H1 (cell line): ENCODE measurements at regions not wholly inside any gene's neighbourhood (a gene's known extent, or its start where the extent isn't known, plus 50 kb on each side); places are given as distances from the start of the nearest gene placed in this dataset.

Source experiments
- CTCF ChIA-PET: fragments of 300-600 bp; sonication (Branson Sonifier 250); formaldehyde crosslinking; loops from one replicate; lab custom pipeline; 2021; ENCODE audit not compliant: partially characterized antibody; lab: Charles Lee
- POLR2A ChIA-PET: fragments of 300-600 bp; sonication (Branson Sonifier 250); formaldehyde crosslinking; loops from one replicate; lab custom pipeline; 2021; ENCODE audit warnings: inconsistent platforms; ENCODE audit not compliant: partially characterized antibody; lab: Charles Lee
- DNase-seq, 2 experiments: peaks; one replicate each; pipeline versions ENCODE4 v3.0.0 to v3.0.0-alpha.2; 2010 to 2022; ENCODE audit warnings: low spot score in 2 of 2, low read depth in 1 of 2, mixed read lengths in 1 of 2
- FAIRE-seq: peaks from 2 replicates; lab custom pipeline; 2011; peaks lifted over from hg19 to GRCh38; lab: Jason Lieb, UNC
- H2AFZ ChIP-seq: 2 replicates; pipeline ENCODE4 v1.8.1; 2012; ENCODE audit warnings: low read length, inconsistent platforms
- H2AK5ac ChIP-seq: 2 replicates; pipeline ENCODE4 v1.6.1; 2013; ENCODE audit warnings: low read depth, low read length
- H2BK120ac ChIP-seq: replicated peaks from 2 replicates; pipeline ENCODE3; 2013; ENCODE audit warnings: low read depth, low read length, inconsistent platforms
- H2BK12ac ChIP-seq: 2 replicates; pipeline ENCODE4 v1.6.1; 2013; ENCODE audit warnings: low read depth, low read length
- H2BK15ac ChIP-seq: 2 replicates; pipeline ENCODE4 v1.6.1; 2013; ENCODE audit warnings: low read length
- H2BK20ac ChIP-seq: 2 replicates; pipeline ENCODE4 v1.6.1; 2013; ENCODE audit warnings: low read length
- H2BK5ac ChIP-seq: 2 replicates; pipeline ENCODE4 v1.6.1; 2013; ENCODE audit warnings: low read depth, low read length
- H3K14ac ChIP-seq: 2 replicates; pipeline ENCODE4 v1.6.1; 2013; ENCODE audit warnings: inconsistent platforms; ENCODE audit not compliant: insufficient read length
- H3K18ac ChIP-seq: 2 replicates; pipeline ENCODE4 v1.6.1; 2013; ENCODE audit warnings: low read length; ENCODE audit errors: extremely low read depth
- H3K23ac ChIP-seq: 2 replicates; pipeline ENCODE4 v1.6.1; 2013; ENCODE audit warnings: inconsistent platforms; ENCODE audit not compliant: insufficient read length
- H3K23me2 ChIP-seq: 2 replicates; pipeline ENCODE4 v1.6.1; 2013; ENCODE audit warnings: low read depth, low read length
- H3K27ac ChIP-seq: 2 replicates; pipeline ENCODE4 v1.6.1; 2011; ENCODE audit warnings: low read depth, low read length, inconsistent platforms
- H3K27me3 ChIP-seq, 4 experiments: replicated peaks in 1 of 4; 1 replicate in 1 of 4; 2 replicates in 3 of 4; pipeline versions ENCODE4 v1.6.1 to v1.8.1; 2011 to 2013; ENCODE audit warnings: low read length in 3 of 4, mild to moderate bottlenecking in 3 of 4, inconsistent platforms in 2 of 4, mixed read lengths in 2 of 4, moderate library complexity in 1 of 4; ENCODE audit not compliant: control insufficient read depth in 3 of 4, insufficient read depth in 3 of 4; ENCODE audit errors: extremely low read depth in 1 of 4
- H3K36me3 ChIP-seq, 4 experiments: 2 replicates each; pipeline versions ENCODE4 v1.6.1 to v1.8.1; 2011 to 2013; ENCODE audit warnings: mild to moderate bottlenecking in 4 of 4, low read length in 3 of 4, moderate library complexity in 2 of 4, control low read depth in 1 of 4, inconsistent platforms in 1 of 4; ENCODE audit not compliant: insufficient read depth in 4 of 4, control insufficient read depth in 2 of 4
- H3K4ac ChIP-seq: replicated peaks from 2 replicates; pipeline ENCODE3; 2013; ENCODE audit warnings: low read length, low read depth, mixed read lengths, inconsistent platforms; ENCODE audit not compliant: insufficient read length
- H3K4me1 ChIP-seq, 4 experiments: replicated peaks in 1 of 4; 1 replicate in 1 of 4; 2 replicates in 3 of 4; pipeline versions ENCODE4 v1.6.1 to v1.8.1; 2011 to 2013; ENCODE audit warnings: low read length in 3 of 4, inconsistent platforms in 2 of 4, mixed read lengths in 1 of 4; ENCODE audit not compliant: insufficient read depth in 4 of 4, control insufficient read depth in 3 of 4
- H3K4me2 ChIP-seq, 2 experiments: 2 replicates each; pipeline versions ENCODE4 v1.6.1 to v1.8.1; 2011 to 2013; ENCODE audit warnings: low read depth in 2 of 2, low read length in 2 of 2, control low read depth in 1 of 2, inconsistent platforms in 1 of 2, mild to moderate bottlenecking in 1 of 2; ENCODE audit not compliant: insufficient read depth in 1 of 2
- H3K4me3 ChIP-seq, 4 experiments: fragments of 200-600, 300-600 bp in 1 of 4; sonication (generic), shearing (Covaris generic), sonication (Bioruptor Twin) in 1 of 4; 2 replicates each; pipeline versions ENCODE4 v1.5.1 to v1.8.1; 2011 to 2016; ENCODE audit warnings: low read length in 4 of 4, low read depth in 3 of 4, control low read depth in 2 of 4, inconsistent platforms in 2 of 4, mild to moderate bottlenecking in 2 of 4, mixed read lengths in 1 of 4, moderate library complexity in 1 of 4; ENCODE audit not compliant: insufficient read depth in 2 of 4; ENCODE audit errors: extremely low read depth in 1 of 4
- H3K56ac ChIP-seq: replicated peaks from 2 replicates; pipeline ENCODE3; 2013; ENCODE audit warnings: low read depth, mild to moderate bottlenecking, mixed read lengths, low read length, inconsistent platforms; ENCODE audit not compliant: insufficient read length
- H3K79me1 ChIP-seq: 2 replicates; pipeline ENCODE4 v1.6.1; 2013; ENCODE audit warnings: low read depth, low read length, control low read depth
- H3K79me2 ChIP-seq, 2 experiments: 2 replicates each; pipeline versions ENCODE4 v1.6.1 to v1.8.1; 2012 to 2013; ENCODE audit warnings: low read length in 2 of 2, mild to moderate bottlenecking in 2 of 2, inconsistent platforms in 1 of 2; ENCODE audit not compliant: insufficient read depth in 2 of 2, control insufficient read depth in 1 of 2
- H3K9ac ChIP-seq, 4 experiments: replicated peaks in 1 of 4; 1 replicate in 1 of 4; 2 replicates in 3 of 4; pipeline versions ENCODE4 v1.6.1 to v1.8.1; 2011 to 2013; ENCODE audit warnings: low read depth in 3 of 4, low read length in 3 of 4, control low read depth in 2 of 4, mild to moderate bottlenecking in 2 of 4, moderate library complexity in 2 of 4, inconsistent platforms in 1 of 4; ENCODE audit errors: extremely low read depth in 1 of 4
- H3K9me3 ChIP-seq, 2 experiments: 2 replicates each; pipeline versions ENCODE4 v1.6.1 to v1.8.1; 2012 to 2013; ENCODE audit warnings: mild to moderate bottlenecking in 2 of 2, moderate library complexity in 2 of 2, control low read depth in 1 of 2, inconsistent platforms in 1 of 2, low read depth in 1 of 2, low read length in 1 of 2, mixed read lengths in 1 of 2; ENCODE audit not compliant: insufficient read depth in 2 of 2
- H4K20me1 ChIP-seq, 2 experiments: replicated peaks in 1 of 2; 2 replicates each; pipeline versions ENCODE3 to v1.8.1; 2011 to 2013; ENCODE audit warnings: inconsistent platforms in 2 of 2, low read length in 2 of 2, mild to moderate bottlenecking in 1 of 2; ENCODE audit not compliant: insufficient read depth in 2 of 2, control insufficient read depth in 1 of 2
- H4K5ac ChIP-seq: 2 replicates; pipeline ENCODE4 v1.6.1; 2013; ENCODE audit warnings: low read length, low read depth, mixed read lengths, inconsistent platforms; ENCODE audit not compliant: insufficient read length
- H4K8ac ChIP-seq: 2 replicates; pipeline ENCODE4 v1.8.0; 2013; ENCODE audit warnings: mild to moderate bottlenecking, moderate library complexity, low read length, inconsistent platforms; ENCODE audit not compliant: insufficient read depth; ENCODE audit errors: extremely low read depth
- H4K91ac ChIP-seq: replicated peaks from 2 replicates; pipeline ENCODE3; 2013; ENCODE audit warnings: low read length, mixed read lengths, inconsistent platforms; ENCODE audit not compliant: insufficient read length
- BCL11A ChIP-seq, 2 experiments: IDR thresholded peaks; one replicate each; pipeline ENCODE4 v1.6.1; 2011; ENCODE audit warnings: low read depth in 2 of 2, low read length in 2 of 2, mild to moderate bottlenecking in 2 of 2
- CBX8 ChIP-seq: fragments of 300-800, 300-1000 bp; sonication (generic); IDR thresholded peaks from 2 replicates; pipeline ENCODE4 v1.7.1; 2016; ENCODE audit warnings: low read depth, low read length, borderline replicate concordance
- EP300 ChIP-seq, 2 experiments: IDR thresholded peaks; 1 replicate in 1 of 2; 2 replicates in 1 of 2; pipeline ENCODE4 v1.6.1; 2011 to 2012; ENCODE audit warnings: low read depth in 2 of 2, low read length in 2 of 2, mild to moderate bottlenecking in 2 of 2, borderline replicate concordance in 1 of 2, inconsistent platforms in 1 of 2, moderate library complexity in 1 of 2
- JUND ChIP-seq: IDR thresholded peaks from 2 replicates; pipeline ENCODE4 v1.6.1; 2011; ENCODE audit warnings: mild to moderate bottlenecking, improper control_type of control experiment, low read length
- RAD21 ChIP-seq, 2 experiments: IDR thresholded peaks in 1 of 2; conservative IDR thresholded peaks in 1 of 2; 2 replicates each; pipeline ENCODE4 v1.6.1; 2011; ENCODE audit warnings: low read depth in 2 of 2, low read length in 2 of 2, improper control_type of control experiment in 1 of 2, inconsistent platforms in 1 of 2, mild to moderate bottlenecking in 1 of 2, moderate library complexity in 1 of 2
- RFX5 ChIP-seq: IDR thresholded peaks from 2 replicates; pipeline ENCODE4 v1.6.1; 2011; ENCODE audit warnings: low read depth, low read length, improper control_type of control experiment, borderline replicate concordance
- SP2 ChIP-seq: IDR thresholded peaks from 2 replicates; pipeline ENCODE4 v1.6.1; 2012; ENCODE audit warnings: mild to moderate bottlenecking, low read length, inconsistent platforms
- SP4 ChIP-seq: IDR thresholded peaks from 2 replicates; pipeline ENCODE4 v1.6.1; 2012; ENCODE audit warnings: low read length, inconsistent platforms
- TAF1 ChIP-seq: IDR thresholded peaks from 2 replicates; pipeline ENCODE4 v1.6.1; 2011; ENCODE audit warnings: mild to moderate bottlenecking, low read depth, low read length
- TAF7 ChIP-seq: optimal IDR thresholded peaks from 2 replicates; pipeline ENCODE3; 2011; ENCODE audit warnings: low read depth, mild to moderate bottlenecking, inconsistent platforms, low read length, moderate library complexity, borderline replicate concordance
- TBP ChIP-seq: IDR thresholded peaks from 2 replicates; pipeline ENCODE4 v1.6.1; 2011; ENCODE audit warnings: low read depth, low read length, improper control_type of control experiment
- WGBS, 2 experiments: shearing (Covaris generic) in 1 of 2; methylation state at CpG; one replicate each; pipeline versions ENCODE4 v1.1.6 to v1.1.7; 2013 to 2015; ENCODE audit warnings: low lambda C conversion rate in 2 of 2, mixed read lengths in 2 of 2, inconsistent platforms in 1 of 2, low coverage in 1 of 2, missing lambda C conversion rate in 1 of 2; ENCODE audit not compliant: insufficient replicate concordance in 2 of 2, insufficient coverage in 1 of 2, insufficient read length in 1 of 2; ENCODE audit errors: extremely low coverage in 1 of 2, missing lambda C conversion rate in 1 of 2; 5-methylcytosine and 5-hydroxymethylcytosine counted together
- TF ChIP-seq, protein P1 (sequence below): IDR thresholded peaks from 2 replicates; pipeline ENCODE4 v1.6.1; 2011; ENCODE audit warnings: low read depth, mild to moderate bottlenecking, low read length; ENCODE audit not compliant: insufficient read depth

GRCh38 chr1:72481420-72481970 lies 199.2 kb upstream of the NEGR1 start:
- Histone ChIP-seq H4K20me1 (no peaks in the 10 kb centered on the region), H3K4ac (no peak overlapping the region), H2BK20ac (no peak overlapping the region), H3K4me1 (no peaks in the 10 kb centered on the region), H2BK120ac (no peak overlapping the region), H4K5ac (no peak overlapping the region), H3K18ac (no peak overlapping the region), H3K23me2 (no peaks in the 10 kb centered on the region), H3K79me1 (no peaks in the 10 kb centered on the region), H3K23ac (no peak overlapping the region), H3K4me3 (no peak overlapping the region), H2AFZ (no peak overlapping the region), H2BK5ac (no peak overlapping the region), H3K9me3 (peaks cover 6 to 9% of the 10 kb centered on the region in 2 experiments; a peak in 1 of 4 replicates), H3K36me3 (no peaks in the 10 kb centered on the region), H3K14ac (no peak overlapping the region), H3K27ac (no peak overlapping the region), H2BK12ac (no peak overlapping the region), H3K27me3 (no peaks in the 10 kb centered on the region), H3K56ac (no peak overlapping the region), H3K9ac (no peak overlapping the region), H3K79me2 (no peaks in the 10 kb centered on the region), H2BK15ac (no peak overlapping the region), H2AK5ac (no peak overlapping the region), H3K4me2 (no peak overlapping the region), H4K91ac (no peak overlapping the region), H4K8ac (no peak overlapping the region)
- 92% methylated on average over 5 of the region's 5 CpGs; no CpG with 5 or more reads in 1 of the 2 experiments for WGBS, 2 experiments
- CTCF ChIA-PET = no interaction called here
- FAIRE-seq (no peak), DNase-seq (no peak)
- POLR2A ChIA-PET = interaction anchor here (0.5 kb wide), 1 partner anchor 44 kb away, joined by 3 read pairs; no protein-coding TSS in a partner anchor
- no peak for TF ChIP-seq TBP
- no peak for TF ChIP-seq EP300 (IDR thresholded peaks at IDR 0.05; ENCODE audit: borderline replicate concordance in 1 of 2, low read depth in 2 of 2, low read length in 2 of 2)
- TF ChIP-seq BCL11A (IDR thresholded peaks at IDR 0.05; ENCODE audit: low read depth in 2 of 2, low read length in 2 of 2) = no peak
- no peak for TF ChIP-seq RFX5
- TF ChIP-seq, protein P1, sequence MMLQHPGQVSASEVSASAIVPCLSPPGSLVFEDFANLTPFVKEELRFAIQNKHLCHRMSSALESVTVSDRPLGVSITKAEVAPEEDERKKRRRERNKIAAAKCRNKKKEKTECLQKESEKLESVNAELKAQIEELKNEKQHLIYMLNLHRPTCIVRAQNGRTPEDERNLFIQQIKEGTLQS = no peak
- TF ChIP-seq CBX8 = no peak
- TF ChIP-seq TAF7 = no peak
- no peak for TF ChIP-seq SP2
- no peak for TF ChIP-seq SP4
- no peak for TF ChIP-seq JUND
- TF ChIP-seq RAD21 (IDR thresholded peaks at IDR 0.05 in 1 of 2, conservative IDR thresholded peaks at IDR 0.05 in 1 of 2; ENCODE audit: low read depth in 2 of 2, low read length in 2 of 2) = no peak
- TF ChIP-seq TAF1 = no peak
